HepG2 (cell line): ENCODE measurements at regions not wholly inside any gene's neighbourhood (a gene's known extent, or its start where the extent isn't known, plus 50 kb on each side); places are given as distances from the start of the nearest gene placed in this dataset.

ENCODE experiments used
- CREB3 ChIP-seq: sonication (generic); formaldehyde crosslinking; IDR thresholded peaks from 2 replicates; pipeline ENCODE4 v1.5.0; 2020; ENCODE audit warnings: missing genetic modification reagents
- IRF2 ChIP-seq: IDR thresholded peaks from 2 replicates; pipeline ENCODE4 v1.6.1; 2018; ENCODE audit warnings: missing genetic modification reagents, missing compliant biosample characterization
- NFE2 ChIP-seq: sonication (generic); formaldehyde crosslinking; IDR thresholded peaks from 2 replicates; pipeline ENCODE4 v1.4.0; 2020; ENCODE audit warnings: missing genetic modification reagents
- NR2F2 ChIP-seq: IDR thresholded peaks from 2 replicates; pipeline ENCODE4 v1.6.1; 2012; ENCODE audit warnings: low read depth, inconsistent platforms, borderline replicate concordance
- NRL ChIP-seq: sonication (generic); formaldehyde crosslinking; IDR thresholded peaks from 2 replicates; pipeline ENCODE4 v1.5.0; 2020; ENCODE audit warnings: missing genetic modification reagents, mild to moderate bottlenecking, moderate library complexity, borderline replicate concordance
- SIN3B ChIP-seq: fragments of 150-350 bp; IDR thresholded peaks from 2 replicates; pipeline ENCODE4 v1.6.1; 2014; ENCODE audit warnings: low read length
- TAF1 ChIP-seq: sonication (generic); formaldehyde crosslinking; IDR thresholded peaks from 2 replicates; pipeline ENCODE4 v1.4.0; 2020; ENCODE audit warnings: missing genetic modification reagents
- TARDBP ChIP-seq: sonication (generic); formaldehyde crosslinking; IDR thresholded peaks from 2 replicates; pipeline ENCODE4 v1.8.0; 2022; ENCODE audit warnings: mild to moderate bottlenecking, missing genetic modification reagents
- ZNF597 ChIP-seq: sonication (generic); formaldehyde crosslinking; IDR thresholded peaks from 2 replicates; pipeline ENCODE4 v1.5.0; 2020; ENCODE audit warnings: missing genetic modification reagents
- ZNF674 ChIP-seq: sonication (generic); formaldehyde crosslinking; IDR thresholded peaks from 2 replicates; pipeline ENCODE4 v1.5.0; 2020; ENCODE audit warnings: low read depth, mild to moderate bottlenecking, missing genetic modification reagents
- TF ChIP-seq, protein P1 (sequence below): sonication (generic); formaldehyde crosslinking; IDR thresholded peaks from 2 replicates; pipeline ENCODE4 v1.9.0; 2021; ENCODE audit warnings: missing genetic modification reagents, borderline replicate concordance

DNA sequence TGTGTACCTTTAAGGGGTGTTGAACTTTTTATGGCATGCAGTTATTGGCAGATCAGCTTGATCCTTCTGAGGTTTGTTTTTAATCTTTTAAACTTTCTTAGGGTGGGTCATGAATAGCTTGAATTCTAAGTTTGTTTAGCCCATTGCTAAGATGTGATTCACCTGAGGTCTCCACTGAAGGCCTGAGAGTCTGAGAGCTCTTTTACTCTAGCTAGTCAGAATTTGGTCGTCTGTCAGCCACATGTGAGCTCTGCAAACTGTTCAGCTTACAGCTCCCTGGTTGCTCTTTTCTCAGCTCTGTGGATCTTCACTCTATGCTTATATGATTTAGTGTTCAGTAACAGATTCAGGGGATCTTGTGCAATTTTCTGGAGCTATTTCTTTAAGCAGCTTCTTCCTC lies 161.3 kb downstream of the ABHD5 start:
- no peak for TF ChIP-seq ZNF674
- no peak for TF ChIP-seq SIN3B
- no peak for TF ChIP-seq CREB3 (CRISPR knock-in tag)
- no peak for TF ChIP-seq IRF2 (CRISPR knock-in tag)
- no peak for TF ChIP-seq ZNF597
- no peak for TF ChIP-seq NRL (CRISPR knock-in tag)
- TF ChIP-seq TAF1 (CRISPR knock-in tag), result no peak
- TF ChIP-seq NR2F2, result no peak
- no peak for TF ChIP-seq TARDBP (CRISPR knock-in tag)
- TF ChIP-seq NFE2, result no peak
- TF ChIP-seq, protein P1, sequence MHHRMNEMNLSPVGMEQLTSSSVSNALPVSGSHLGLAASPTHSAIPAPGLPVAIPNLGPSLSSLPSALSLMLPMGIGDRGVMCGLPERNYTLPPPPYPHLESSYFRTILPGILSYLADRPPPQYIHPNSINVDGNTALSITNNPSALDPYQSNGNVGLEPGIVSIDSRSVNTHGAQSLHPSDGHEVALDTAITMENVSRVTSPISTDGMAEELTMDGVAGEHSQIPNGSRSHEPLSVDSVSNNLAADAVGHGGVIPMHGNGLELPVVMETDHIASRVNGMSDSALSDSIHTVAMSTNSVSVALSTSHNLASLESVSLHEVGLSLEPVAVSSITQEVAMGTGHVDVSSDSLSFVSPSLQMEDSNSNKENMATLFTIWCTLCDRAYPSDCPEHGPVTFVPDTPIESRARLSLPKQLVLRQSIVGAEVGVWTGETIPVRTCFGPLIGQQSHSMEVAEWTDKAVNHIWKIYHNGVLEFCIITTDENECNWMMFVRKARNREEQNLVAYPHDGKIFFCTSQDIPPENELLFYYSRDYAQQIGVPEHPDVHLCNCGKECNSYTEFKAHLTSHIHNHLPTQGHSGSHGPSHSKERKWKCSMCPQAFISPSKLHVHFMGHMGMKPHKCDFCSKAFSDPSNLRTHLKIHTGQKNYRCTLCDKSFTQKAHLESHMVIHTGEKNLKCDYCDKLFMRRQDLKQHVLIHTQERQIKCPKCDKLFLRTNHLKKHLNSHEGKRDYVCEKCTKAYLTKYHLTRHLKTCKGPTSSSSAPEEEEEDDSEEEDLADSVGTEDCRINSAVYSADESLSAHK (CRISPR knock-in tag), result no peak
